A673 (cell line): ENCODE measurements at regions not wholly inside any gene's neighbourhood (a gene's known extent, or its start where the extent isn't known, plus 50 kb on each side); places are given as distances from the start of the nearest gene placed in this dataset.

ENCODE experiments used
- BruUV-seq: library from RNA; stranded (reverse); fragments of 400-500 nt; replicated peaks from 2 replicates; lab custom pipeline; 2021; lab: Mats Ljungman, UMichigan
- CTCF ChIA-PET: fragments of 300-600 bp; sonication (Branson Sonifier 250); formaldehyde crosslinking; loops from one replicate; lab custom pipeline; 2022; ENCODE audit warnings: antibody characterized with exemption; lab: Charles Lee
- POLR2A ChIA-PET: fragments of 300-600 bp; sonication (Branson Sonifier 250); formaldehyde crosslinking; loops from one replicate; lab custom pipeline; 2022; ENCODE audit warnings: antibody characterized with exemption; ENCODE audit not compliant: low non-redundant PET; lab: Charles Lee
- DNase-seq: peaks from one replicate; pipeline ENCODE4 v3.0.0-alpha.2; 2015; ENCODE audit warnings: low spot score
- H3K27ac ChIP-seq: fragments of 200-600 bp; sonication (generic); 2 replicates; pipeline ENCODE4 v1.5.1; 2016; ENCODE audit warnings: mixed run types, low read depth, mild to moderate bottlenecking, mixed read lengths, antibody characterized with exemption, low read length; ENCODE audit not compliant: poor library complexity, severe bottlenecking
- H3K27me3 ChIP-seq: fragments of 200-600 bp; sonication (generic); replicated peaks from 2 replicates; pipeline ENCODE4 v1.6.1; 2017; ENCODE audit warnings: mixed run types, low read depth, mild to moderate bottlenecking, mixed read lengths, antibody characterized with exemption, low read length; ENCODE audit not compliant: insufficient read depth, poor library complexity
- H3K36me3 ChIP-seq: fragments of 200-600 bp; sonication (generic); 2 replicates; pipeline ENCODE4 v1.6.1; 2016; ENCODE audit warnings: mixed run types, mild to moderate bottlenecking, mixed read lengths, antibody characterized with exemption, low read length; ENCODE audit not compliant: insufficient read depth, poor library complexity, severe bottlenecking
- H3K4me1 ChIP-seq: fragments of 200-600 bp; sonication (generic); 2 replicates; pipeline ENCODE4 v1.6.1; 2017; ENCODE audit warnings: mixed run types, mild to moderate bottlenecking, mixed read lengths, antibody characterized with exemption, low read length; ENCODE audit not compliant: insufficient read depth, poor library complexity, severe bottlenecking
- H3K4me3 ChIP-seq: fragments of 200-600 bp; sonication (generic); 2 replicates; pipeline ENCODE4 v1.5.1; 2016; ENCODE audit warnings: low read depth, mixed run types, mild to moderate bottlenecking, mixed read lengths, low read length; ENCODE audit not compliant: poor library complexity, severe bottlenecking
- H3K9me3 ChIP-seq: fragments of 200-600 bp; sonication (generic); 2 replicates; pipeline ENCODE4 v1.6.1; 2016; ENCODE audit warnings: mixed run types, low read depth, mild to moderate bottlenecking, mixed read lengths, antibody characterized with exemption, low read length; ENCODE audit not compliant: poor library complexity, severe bottlenecking
- EZH2 ChIP-seq: fragments of 200-600 bp; sonication (generic); IDR thresholded peaks from 2 replicates; pipeline ENCODE4 v1.6.1; 2017; ENCODE audit warnings: borderline replicate concordance, low read depth, mild to moderate bottlenecking, mixed read lengths, antibody characterized with exemption, low read length; ENCODE audit not compliant: poor library complexity, severe bottlenecking
- intact Hi-C: fragments of 100-400 bp; cut with micrococcal nuclease; formaldehyde crosslinking; loops from one replicate; pipeline ENCODE4 v1.10.0; 2022; ENCODE audit not compliant: unreplicated experiment
- TF ChIP-seq, protein P1 (sequence below): fragments of 300-800, 200-600 bp; sonication (generic); conservative IDR thresholded peaks from 2 replicates; pipeline ENCODE4 v1.5.1; 2017; ENCODE audit warnings: low read depth, mild to moderate bottlenecking, antibody characterized with exemption, low read length, moderate library complexity, mixed read lengths

DNA sequence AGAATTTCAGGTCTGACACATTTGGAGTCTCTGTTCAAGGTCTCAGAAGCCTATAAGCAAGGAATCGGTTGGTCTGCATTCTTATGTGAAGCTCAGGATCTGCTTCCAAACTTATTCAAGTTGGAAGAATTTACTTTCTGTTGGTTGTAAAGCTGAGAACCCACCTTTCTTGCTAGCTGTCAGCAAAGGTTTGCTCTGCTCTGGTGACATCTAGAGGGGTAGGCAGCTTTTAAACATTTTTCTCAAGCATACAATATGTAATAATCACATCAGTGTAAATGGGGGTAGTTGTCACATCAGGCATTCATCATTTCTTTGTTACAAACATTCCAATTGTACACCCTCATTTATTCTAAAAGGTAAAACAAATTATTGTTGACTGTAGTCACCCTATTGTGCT is 935.2 kb downstream of the TRAM1L1 start:
- Histone ChIP-seq H3K4me1 (no peaks in the 10 kb centered on the region), H3K9me3 (peaks cover 6% of the 10 kb centered on the region), H3K36me3 (no peaks in the 10 kb centered on the region), H3K4me3 (no peak overlapping the region), H3K27me3 (no peaks in the 10 kb centered on the region), H3K27ac (no peak overlapping the region)
- CTCF ChIA-PET, result no interaction called here
- BruUV-seq, result no TSS peak
- POLR2A ChIA-PET, result no interaction called here
- intact Hi-C loops, result no loop called here
- no peak for TF ChIP-seq EZH2
- TF ChIP-seq, protein P1, sequence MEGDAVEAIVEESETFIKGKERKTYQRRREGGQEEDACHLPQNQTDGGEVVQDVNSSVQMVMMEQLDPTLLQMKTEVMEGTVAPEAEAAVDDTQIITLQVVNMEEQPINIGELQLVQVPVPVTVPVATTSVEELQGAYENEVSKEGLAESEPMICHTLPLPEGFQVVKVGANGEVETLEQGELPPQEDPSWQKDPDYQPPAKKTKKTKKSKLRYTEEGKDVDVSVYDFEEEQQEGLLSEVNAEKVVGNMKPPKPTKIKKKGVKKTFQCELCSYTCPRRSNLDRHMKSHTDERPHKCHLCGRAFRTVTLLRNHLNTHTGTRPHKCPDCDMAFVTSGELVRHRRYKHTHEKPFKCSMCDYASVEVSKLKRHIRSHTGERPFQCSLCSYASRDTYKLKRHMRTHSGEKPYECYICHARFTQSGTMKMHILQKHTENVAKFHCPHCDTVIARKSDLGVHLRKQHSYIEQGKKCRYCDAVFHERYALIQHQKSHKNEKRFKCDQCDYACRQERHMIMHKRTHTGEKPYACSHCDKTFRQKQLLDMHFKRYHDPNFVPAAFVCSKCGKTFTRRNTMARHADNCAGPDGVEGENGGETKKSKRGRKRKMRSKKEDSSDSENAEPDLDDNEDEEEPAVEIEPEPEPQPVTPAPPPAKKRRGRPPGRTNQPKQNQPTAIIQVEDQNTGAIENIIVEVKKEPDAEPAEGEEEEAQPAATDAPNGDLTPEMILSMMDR, result 0 out of 2 replicates have a peak, but pooled peaks have one; percentile 29
- peak; percentile 39 for DNase-seq

DNA sequence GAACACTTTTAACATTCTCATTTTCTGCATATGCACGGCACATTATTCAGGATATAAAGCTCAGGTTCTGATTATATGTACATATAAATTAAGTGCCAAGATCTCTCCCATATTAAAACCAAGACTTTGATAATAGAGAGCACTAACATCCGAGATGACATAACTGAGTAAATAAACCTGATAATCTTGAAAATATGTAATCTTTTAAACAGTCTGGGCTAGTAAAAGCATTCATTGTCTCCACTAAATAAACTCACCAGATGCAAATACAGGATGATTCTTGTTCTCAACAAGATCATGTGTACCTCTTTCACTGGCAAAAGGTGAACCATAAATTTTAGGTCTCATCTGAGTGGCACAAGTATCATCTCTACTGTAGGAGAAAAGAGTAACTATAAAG is 942.2 kb downstream of the TRAM1L1 start:
- CTCF ChIA-PET, result no interaction called here
- intact Hi-C loops, result no loop called here
- BruUV-seq, result no TSS peak

DNA sequence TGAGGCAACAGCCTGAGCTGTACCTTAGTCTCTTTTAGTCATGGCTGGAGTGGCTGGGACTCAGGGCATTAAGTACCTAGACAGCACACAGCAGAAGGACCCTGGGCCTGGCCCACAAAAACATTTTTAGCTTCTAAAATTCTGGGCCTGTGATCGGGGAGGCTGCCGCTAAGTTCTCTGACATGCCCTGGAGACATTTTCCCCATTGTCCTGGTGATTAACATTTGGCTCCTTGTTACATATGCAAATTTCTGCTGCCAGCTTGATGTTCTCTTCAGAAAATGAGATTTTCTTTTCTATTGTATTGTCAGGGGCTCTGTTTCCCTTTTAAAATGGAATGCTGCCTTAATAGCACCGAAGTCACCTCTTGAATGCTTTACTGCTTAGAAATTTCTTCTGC is 952.4 kb downstream of the TRAM1L1 start:
- BruUV-seq, result no TSS peak
- no peak overlapping the region for H3K4me3 ChIP-seq
- H3K9me3 ChIP-seq, result no peaks in the 10 kb centered on the region
- ChIA-PET CTCF (no interaction called here), POLR2A (no interaction called here)
- H3K27me3 ChIP-seq, result no peaks in the 10 kb centered on the region
- no peak for DNase-seq
- no peak overlapping the region for H3K27ac ChIP-seq
- intact Hi-C loops, result no loop called here
- no peaks in the 10 kb centered on the region for H3K4me1 ChIP-seq
- TF ChIP-seq, protein P1, result no peak
- no peak for TF ChIP-seq EZH2
- H3K36me3 ChIP-seq, result no peaks in the 10 kb centered on the region

More for the DNA sequence above, 942.2 kb downstream of the TRAM1L1 start:
- no peak overlapping the region for H3K27ac ChIP-seq
- POLR2A ChIA-PET, result no interaction called here
- H3K36me3 ChIP-seq, result no peaks in the 10 kb centered on the region
- H3K9me3 ChIP-seq, result peaks cover 6% of the 10 kb centered on the region
- H3K4me3 ChIP-seq, result no peak overlapping the region
- no peaks in the 10 kb centered on the region for H3K27me3 ChIP-seq
- TF ChIP-seq, protein P1, result no peak
- TF ChIP-seq EZH2, result no peak
- no peaks in the 10 kb centered on the region for H3K4me1 ChIP-seq
- DNase-seq, result no peak
